GM19328 (cell line): ENCODE measurements at regions not wholly inside any gene's neighbourhood (a gene's known extent, or its start where the extent isn't known, plus 50 kb on each side); places are given as distances from the start of the nearest gene placed in this dataset.

Source experiments
- ATAC-seq: cut with Tn5 transposase; IDR thresholded peaks from one replicate; pipeline ENCODE4 v1.9.1; 2021; ENCODE audit warnings: mild to moderate bottlenecking, moderate library complexity; ENCODE audit not compliant: unreplicated experiment

DNA sequence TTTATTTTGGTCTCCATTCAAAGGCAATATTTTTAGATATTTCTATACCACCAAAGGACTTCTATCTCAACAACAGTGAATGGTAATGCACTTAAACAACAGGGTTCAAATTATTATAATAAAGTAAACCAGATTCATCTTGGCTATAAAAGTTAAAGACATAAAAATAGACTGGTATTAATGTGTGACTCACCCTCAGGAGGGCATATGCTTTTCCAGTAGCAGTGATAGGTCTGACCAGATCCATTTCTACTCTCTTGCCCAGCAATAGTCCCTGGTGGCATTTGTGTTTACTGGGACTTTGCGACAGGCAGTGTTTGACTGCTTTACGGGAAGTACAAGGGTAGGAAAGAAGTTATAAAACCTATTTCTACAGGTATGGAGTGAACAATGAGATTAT is 353.2 kb upstream of the ATP2B1 start:
- no peak for ATAC-seq

- no peak for ATAC-seq
Measured at GRCh38 chr12:90060031-90060430, 351.4 kb upstream of the ATP2B1 start.

DNA sequence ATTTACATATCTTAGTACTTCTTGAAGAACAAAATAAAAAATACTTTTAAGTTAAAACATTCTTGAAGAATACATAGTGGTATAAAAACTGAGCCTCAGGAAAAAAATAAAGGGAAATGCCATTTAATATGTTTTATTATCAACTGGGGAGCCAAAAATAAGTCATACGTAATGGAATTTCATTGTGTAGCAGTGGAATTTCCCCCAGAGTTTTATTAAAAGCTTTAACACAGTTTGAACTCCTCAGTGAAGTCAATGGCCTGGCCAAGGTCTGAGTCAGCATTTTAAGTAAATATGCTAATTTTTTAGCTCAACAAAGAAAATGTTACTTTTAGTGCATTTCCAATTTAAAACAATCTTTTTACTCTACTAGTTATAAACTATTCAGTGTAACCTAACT is 350.1 kb upstream of the ATP2B1 start:
- ATAC-seq: no peak

GRCh38 chr12:90055071-90055470 is 346.4 kb upstream of the ATP2B1 start:
- no peak for ATAC-seq

- no peak for ATAC-seq
Measured at GRCh38 chr12:90048918-90049317, 340.3 kb upstream of the ATP2B1 start.

DNA sequence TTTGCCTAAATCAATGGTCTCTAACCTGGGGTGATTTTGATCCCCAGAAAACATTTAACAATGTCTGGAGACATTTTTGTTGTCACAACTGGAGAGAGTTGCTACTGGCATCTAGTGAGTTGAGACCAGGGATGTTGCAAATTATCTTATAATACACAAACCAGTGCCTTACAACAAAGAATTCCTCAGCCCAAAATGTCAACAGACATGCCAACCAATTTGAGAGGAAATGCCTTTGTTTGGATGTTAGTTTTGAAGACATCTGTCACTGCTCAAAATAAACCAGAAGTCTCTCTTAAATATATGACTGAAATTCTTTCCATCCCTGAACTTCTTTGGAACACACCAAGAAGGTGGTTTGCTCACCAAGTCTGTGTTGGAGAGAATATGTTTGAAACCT is 336.9 kb upstream of the ATP2B1 start:
- ATAC-seq: no peak

- ATAC-seq: no peak
Measured at GRCh38 chr12:90044069-90044468, 335.4 kb upstream of the ATP2B1 start.

GRCh38 chr12:90042920-90043641 is 334.4 kb upstream of the ATP2B1 start:
- ATAC-seq: no peak

GRCh38 chr12:90038289-90038688 is 329.7 kb upstream of the ATP2B1 start:
- no peak for ATAC-seq

- ATAC-seq: no peak
Measured at GRCh38 chr12:90037740-90038139, 329.1 kb upstream of the ATP2B1 start.

GRCh38 chr12:90036637-90037036 is 328.0 kb upstream of the ATP2B1 start:
- no peak for ATAC-seq

DNA sequence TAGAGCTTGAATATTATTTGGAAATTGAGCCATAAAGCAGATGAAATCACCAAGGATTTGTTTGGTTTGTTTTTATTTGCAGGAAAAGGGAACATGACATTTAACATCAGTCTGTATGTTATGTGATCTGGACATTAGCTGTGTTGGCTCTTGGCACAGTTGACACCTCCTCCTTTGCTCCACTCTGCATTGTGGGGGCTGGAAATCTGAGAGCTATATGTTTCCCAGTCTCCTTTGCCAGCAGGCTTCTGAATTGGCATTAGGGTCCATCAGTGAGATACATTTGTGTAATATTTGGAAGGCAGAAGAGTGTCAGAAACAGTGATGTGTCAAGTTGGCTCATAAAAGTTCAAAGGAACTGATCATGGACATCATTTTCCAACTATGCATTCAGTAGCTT is 322.1 kb upstream of the ATP2B1 start:
- ATAC-seq: no peak

- no peak for ATAC-seq
Measured at GRCh38 chr12:90029317-90029716, 320.7 kb upstream of the ATP2B1 start.

DNA sequence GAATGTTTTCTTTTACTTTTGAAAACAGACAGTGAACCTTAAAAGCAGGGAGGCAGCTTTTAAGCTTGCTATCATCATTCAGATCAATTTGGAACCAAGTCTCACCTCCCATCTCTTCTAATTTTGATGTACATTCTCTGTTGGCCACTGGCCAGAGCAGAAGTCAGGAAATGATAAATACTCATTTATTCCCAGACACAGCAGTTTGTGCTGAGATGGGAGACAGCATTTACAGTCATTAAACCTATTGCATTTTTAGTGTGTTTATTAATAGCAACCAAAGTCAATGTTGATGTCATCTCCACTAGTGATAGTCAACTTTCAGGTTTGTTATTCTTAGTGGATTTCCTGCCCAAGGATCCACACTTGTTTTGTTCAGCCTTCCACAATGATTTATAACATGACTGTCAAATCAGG is 320.0 kb upstream of the ATP2B1 start:
- ATAC-seq: no peak

DNA sequence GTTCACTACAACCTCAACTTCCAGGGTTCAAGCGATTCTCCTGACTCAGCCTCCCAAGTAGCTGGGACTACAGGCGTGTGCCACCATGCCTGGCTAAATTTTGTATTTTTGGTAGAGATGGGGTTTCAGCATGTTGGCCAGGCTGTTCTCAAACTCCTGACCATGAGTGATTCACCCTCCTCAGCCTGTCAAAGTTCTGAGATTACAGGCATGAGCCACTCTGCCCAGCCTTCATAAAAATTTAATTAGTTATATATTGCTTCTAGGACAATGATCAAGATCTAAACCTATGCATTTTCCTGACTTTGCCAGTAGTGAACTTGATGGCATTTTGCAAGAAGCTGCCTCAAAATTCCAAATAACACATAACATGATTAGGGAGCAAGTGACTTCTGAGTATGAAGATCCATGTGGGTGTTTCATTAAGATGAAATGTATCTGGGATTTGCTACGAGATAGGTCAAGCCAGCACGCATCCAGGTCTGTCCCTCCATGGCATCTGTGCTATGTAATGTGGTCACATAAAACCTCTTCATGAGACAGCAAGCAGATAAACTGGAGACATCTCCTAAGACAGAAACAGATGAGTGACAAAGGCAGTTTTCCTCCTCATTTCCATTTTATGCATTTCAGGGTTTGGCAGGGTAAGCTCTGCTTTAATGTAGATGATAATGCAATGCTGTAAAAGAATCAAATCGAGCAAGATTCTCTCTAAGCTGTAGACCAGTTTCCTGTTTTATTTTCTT is 319.4 kb upstream of the ATP2B1 start:
- ATAC-seq: no peak

DNA sequence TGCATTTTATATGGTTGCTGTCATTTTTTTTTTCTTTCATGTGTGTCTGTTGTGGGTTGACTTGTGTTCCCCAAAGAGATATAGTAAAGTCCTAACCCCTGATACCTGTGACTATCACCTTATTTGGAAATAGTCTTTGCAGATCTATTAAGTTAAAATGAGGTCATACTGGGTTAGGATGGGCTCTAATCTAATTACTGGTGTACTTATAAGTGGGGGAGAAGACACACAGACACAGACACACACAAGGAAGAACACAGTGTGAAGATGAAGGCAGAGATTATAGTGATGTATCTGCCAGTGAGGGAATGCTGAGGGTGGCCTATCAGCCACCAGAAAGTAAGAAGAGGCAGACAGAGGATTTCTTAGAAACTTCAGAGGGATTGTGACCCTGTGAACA is 318.4 kb upstream of the ATP2B1 start:
- no peak for ATAC-seq

GRCh38 chr12:90026516-90026915 is 317.9 kb upstream of the ATP2B1 start:
- ATAC-seq: no peak

DNA sequence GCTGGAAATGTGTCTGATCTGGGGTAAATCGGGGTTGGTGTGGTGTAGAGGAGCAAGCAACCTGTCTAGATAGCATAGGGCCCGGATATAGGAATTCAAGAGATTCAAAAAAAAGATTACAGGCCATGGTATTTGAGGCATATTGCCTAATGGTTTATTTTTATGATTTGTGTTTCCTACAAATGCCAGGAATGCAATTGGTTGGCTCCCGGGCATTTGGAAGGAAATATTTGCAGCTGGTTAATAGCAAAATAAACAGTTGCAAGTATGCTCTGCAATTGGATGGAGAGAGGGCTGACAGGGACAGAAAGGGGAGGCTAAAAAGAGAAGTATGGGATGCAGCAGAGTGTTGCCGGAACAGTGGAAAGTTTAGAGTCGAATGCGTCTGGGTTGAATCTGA is 315.6 kb upstream of the ATP2B1 start:
- ATAC-seq: no peak

GRCh38 chr12:90023207-90023900 is 314.7 kb upstream of the ATP2B1 start:
- no peak for ATAC-seq

DNA sequence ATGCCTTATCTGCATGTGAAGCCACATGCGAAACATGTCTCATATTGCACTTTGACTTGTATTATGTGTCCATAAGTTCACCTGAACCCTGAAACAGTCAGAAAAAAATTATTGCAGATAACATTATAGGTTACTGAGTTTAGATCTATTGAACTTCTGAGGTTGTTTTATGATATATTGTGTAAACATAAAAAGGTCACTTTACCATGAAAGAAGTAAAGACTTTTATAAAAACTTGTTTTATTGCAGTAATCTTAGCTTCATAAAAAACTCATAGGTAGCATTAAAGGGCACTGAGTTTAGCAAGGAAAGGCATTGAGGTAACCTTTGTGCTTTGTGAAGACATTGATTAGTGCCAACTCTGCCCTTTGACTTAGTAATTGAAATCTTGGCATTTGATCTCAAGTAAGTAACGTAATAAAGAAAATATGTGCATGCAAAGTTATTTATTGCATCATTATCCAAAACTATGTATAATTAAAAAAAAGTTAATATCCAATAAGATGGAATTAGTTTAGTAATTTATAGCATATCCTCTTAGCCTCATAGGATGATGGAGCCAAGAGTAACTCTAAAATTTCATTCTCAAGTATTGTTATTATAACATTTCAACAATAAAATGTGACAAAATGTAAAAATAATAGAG is 313.3 kb upstream of the ATP2B1 start:
- no peak for ATAC-seq

GRCh38 chr12:90020881-90021280 is 312.2 kb upstream of the ATP2B1 start:
- no peak for ATAC-seq
